Choroid plexus epithelial cell (primary cell): ENCODE measurements at regions not wholly inside any gene's neighbourhood (a gene's known extent, or its start where the extent isn't known, plus 50 kb on each side); places are given as distances from the start of the nearest gene placed in this dataset.

Source experiments
- DNase-seq: peaks from one replicate; pipeline ENCODE4 v3.0.0-alpha.2; 2010; ENCODE audit warnings: low read depth
- H3K4me3 ChIP-seq: 2 replicates; pipeline ENCODE4 v1.5.1; 2011; ENCODE audit warnings: low read depth, mild to moderate bottlenecking, control low read depth, low read length, moderate library complexity
- CTCF ChIP-seq: conservative IDR thresholded peaks from 2 replicates; pipeline ENCODE4 v1.5.1; 2011; ENCODE audit warnings: low read depth, mild to moderate bottlenecking, control low read depth, inconsistent platforms, low read length, moderate library complexity

GRCh38 chr16:82260212-82260795 lies 90.3 kb upstream of the MPHOSPH6 start:
- peak; percentile 2 for DNase-seq
- no peak overlapping the region for H3K4me3 ChIP-seq
- TF ChIP-seq CTCF = no peak

- no peak for TF ChIP-seq CTCF
- H3K4me3 ChIP-seq = no peak overlapping the region
- DNase-seq = no peak
Measured at GRCh38 chr16:82259731-82260130, 89.7 kb upstream of the MPHOSPH6 start.

DNA sequence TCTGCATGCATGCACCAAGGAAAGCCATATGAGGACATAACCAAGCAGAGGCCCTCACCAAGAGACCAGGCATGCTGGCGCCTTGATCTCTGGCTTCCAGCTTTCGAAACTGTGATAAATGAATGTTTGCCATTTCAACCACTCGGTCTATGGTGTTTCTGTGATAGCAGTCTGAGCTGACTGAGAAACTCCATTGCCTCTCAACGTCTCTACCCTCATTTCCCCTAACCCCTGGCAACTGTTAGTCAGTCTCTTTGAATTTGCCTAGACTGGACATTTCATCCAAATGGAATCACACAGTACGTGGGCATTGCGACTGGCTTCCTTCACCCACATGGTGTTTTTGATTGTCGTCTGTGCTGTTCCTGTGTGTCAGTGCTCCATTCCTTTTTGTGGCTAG lies 88.0 kb upstream of the MPHOSPH6 start:
- TF ChIP-seq CTCF = no peak
- H3K4me3 ChIP-seq = no peak overlapping the region
- DNase-seq = no peak

DNA sequence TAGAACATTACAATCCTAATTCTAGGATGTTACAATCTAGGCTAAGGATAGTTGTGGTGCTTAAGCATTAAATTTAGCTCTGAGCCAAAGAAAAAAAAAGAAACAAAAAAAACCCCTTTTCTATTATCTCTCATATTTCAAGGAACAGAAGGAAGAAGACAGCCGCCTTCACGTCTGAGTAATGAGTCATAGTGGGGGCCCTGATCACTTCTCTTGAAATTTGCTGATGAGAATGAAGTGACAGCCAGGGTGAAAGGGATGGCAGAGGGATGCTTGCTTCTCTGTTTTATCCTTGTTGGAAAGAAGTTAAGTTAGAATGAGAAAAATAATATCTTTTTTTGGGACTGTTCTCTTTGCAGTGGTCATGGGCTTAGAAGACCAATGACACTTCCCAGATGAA lies 82.6 kb upstream of the MPHOSPH6 start:
- no peak overlapping the region for H3K4me3 ChIP-seq
- no peak for DNase-seq
- TF ChIP-seq CTCF = no peak

DNA sequence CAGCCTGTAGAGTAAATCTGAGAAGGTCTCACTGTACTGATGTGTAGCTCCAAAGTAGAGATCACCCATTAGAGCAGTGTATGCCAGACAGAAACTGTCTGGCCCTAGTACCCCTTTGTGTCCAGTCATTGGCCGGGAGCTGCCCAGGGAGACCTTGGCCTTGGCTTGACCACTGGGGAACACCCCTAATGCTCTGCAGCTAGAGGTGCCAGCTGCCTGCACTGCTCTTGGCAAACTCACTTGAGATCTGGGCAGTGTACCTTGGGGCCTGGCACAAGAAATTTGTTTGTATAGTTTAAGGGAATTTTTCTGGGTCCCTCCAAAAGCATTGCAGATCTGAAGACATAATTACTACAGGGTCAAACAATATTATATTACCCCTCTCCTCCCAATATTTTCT lies 78.7 kb upstream of the MPHOSPH6 start:
- no peak for TF ChIP-seq CTCF
- no peak overlapping the region for H3K4me3 ChIP-seq
- no peak for DNase-seq

DNA sequence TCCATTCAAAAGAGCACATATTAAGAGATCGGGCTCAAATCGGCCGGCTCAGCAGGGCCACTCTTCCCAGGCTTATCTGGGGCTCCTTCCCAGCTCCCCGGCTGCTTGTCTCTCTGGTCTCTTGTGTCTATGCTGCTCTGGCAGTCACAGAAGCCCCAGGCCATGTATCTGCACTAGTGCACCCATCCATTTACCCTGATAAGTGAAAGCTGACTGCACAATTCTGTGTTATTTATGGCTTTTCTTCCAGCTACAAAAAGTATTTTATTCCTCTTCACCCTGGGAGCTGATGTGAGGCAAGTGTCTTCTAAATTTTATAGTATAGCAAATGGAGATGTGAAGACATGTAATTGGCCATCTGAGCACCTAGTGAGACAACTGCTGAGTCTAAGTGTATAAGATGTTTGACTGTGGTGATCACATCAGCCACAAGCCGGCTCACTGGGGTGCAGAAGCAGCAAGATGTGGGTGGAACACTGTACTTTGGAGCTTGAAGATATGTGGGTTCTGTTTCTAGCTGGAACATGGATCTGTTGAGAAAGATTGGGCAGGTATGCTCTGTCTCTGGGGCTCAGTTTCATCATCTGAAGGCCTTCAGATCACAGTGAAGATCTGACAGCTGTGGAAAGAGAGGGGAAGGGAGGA lies 78.1 kb upstream of the MPHOSPH6 start:
- DNase-seq = no peak
- no peak overlapping the region for H3K4me3 ChIP-seq
- no peak for TF ChIP-seq CTCF

DNA sequence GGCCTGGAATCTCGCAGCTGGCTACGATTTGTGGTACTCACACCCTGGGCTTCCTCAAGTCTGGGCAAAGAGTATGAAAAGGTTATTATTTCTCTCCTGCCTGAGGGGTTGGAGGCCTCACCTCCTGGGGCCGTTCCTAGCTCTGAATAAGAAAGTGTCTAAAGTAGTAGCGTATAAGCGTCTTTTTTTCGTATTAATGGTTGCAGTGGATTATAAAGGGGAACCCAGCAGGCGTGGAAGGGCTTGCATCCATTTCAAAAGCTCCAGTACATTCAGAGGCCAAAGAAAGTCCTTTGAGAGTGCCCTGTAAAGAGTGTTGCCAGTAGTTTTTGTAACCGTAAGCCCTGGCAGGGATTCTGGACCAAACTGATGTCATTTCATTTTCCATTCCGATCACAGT lies 72.2 kb upstream of the MPHOSPH6 start:
- no peak overlapping the region for H3K4me3 ChIP-seq
- TF ChIP-seq CTCF = no peak
- DNase-seq = no peak
